MV-4-11 (cell line): ENCODE measurements at regions not wholly inside any gene's neighbourhood (a gene's known extent, or its start where the extent isn't known, plus 50 kb on each side); places are given as distances from the start of the nearest gene placed in this dataset.
"Not testable (repeated sequence)": the region's sequence is repeated elsewhere in the genome, so short reads cannot be mapped to it uniquely, and the experiment has no call there.

Experiments
- DNase-seq: peaks from one replicate; lab custom pipeline; 2025; lab: John Stamatoyannopoulos, UW

GRCh38 chr3:188974856-188975599 is 196.7 kb upstream of the TPRG1 start:
- DNase-seq = peak; percentile 91

GRCh38 chr3:188975600-188976314 is 196.0 kb upstream of the TPRG1 start:
- no peak for DNase-seq

GRCh38 chr3:188976407-188976806 is 195.4 kb upstream of the TPRG1 start:
- DNase-seq = no peak

GRCh38 chr3:188978421-188979171 is 193.2 kb upstream of the TPRG1 start:
- no peak for DNase-seq

- DNase-seq = no peak
Measured at GRCh38 chr3:188979248-188979647, 192.5 kb upstream of the TPRG1 start.

- DNase-seq = no peak
Measured at GRCh38 chr3:188979669-188980310, 192.0 kb upstream of the TPRG1 start.

GRCh38 chr3:188993181-188993580 is 178.6 kb upstream of the TPRG1 start:
- DNase-seq = no peak

GRCh38 chr3:189001559-189001958 is 170.2 kb upstream of the TPRG1 start:
- peak; percentile 9 for DNase-seq

GRCh38 chr3:189003410-189003809 is 168.4 kb upstream of the TPRG1 start:
- no peak for DNase-seq

- DNase-seq = no peak
Measured at GRCh38 chr3:189013224-189013888, 158.4 kb upstream of the TPRG1 start.

GRCh38 chr3:189014526-189014925 is 157.2 kb upstream of the TPRG1 start:
- no peak for DNase-seq

GRCh38 chr3:189022576-189023466 is 148.9 kb upstream of the TPRG1 start:
- DNase-seq = not testable (repeated sequence)

- no peak for DNase-seq
Measured at GRCh38 chr3:189025866-189026265, 145.9 kb upstream of the TPRG1 start.

GRCh38 chr3:189027626-189028155 is 144.1 kb upstream of the TPRG1 start:
- no peak for DNase-seq

- DNase-seq = peak; percentile 79
Measured at GRCh38 chr3:189038773-189039745, 132.7 kb upstream of the TPRG1 start.

GRCh38 chr3:189040656-189041335 is 131.0 kb upstream of the TPRG1 start:
- peak; percentile 73 for DNase-seq

- DNase-seq = peak; percentile 39
Measured at GRCh38 chr3:189041482-189042090, 130.2 kb upstream of the TPRG1 start.

GRCh38 chr3:189042832-189043231 is 128.9 kb upstream of the TPRG1 start:
- DNase-seq = no peak
